ENCODE measurements at regions not wholly inside any gene's neighbourhood (a gene's known extent, or its start where the extent isn't known, plus 50 kb on each side); places are given as distances from the start of the nearest gene placed in this dataset.

- Histone ChIP-seq H3K4me3 (ENCODE audit: low read depth, low read length) (no peak overlapping the region), H3K4me2 (ENCODE audit: low read length) (no peak overlapping the region), H2AFZ (no peak overlapping the region), H3K36me3 (ENCODE audit: control insufficient read depth, insufficient read depth, low read length) (no peaks in the 10 kb centered on the region), H3K27ac (no peak overlapping the region), H3K4me1 (peaks cover 4% of the 10 kb centered on the region), H3K27me3 (ENCODE audit: control insufficient read depth, insufficient read depth, low read length) (no peaks in the 10 kb centered on the region), H3K9me3 (ENCODE audit: control insufficient read depth, low read length) (no peaks in the 10 kb centered on the region), H3K79me2 (no peaks in the 10 kb centered on the region), H3K9ac (no peak overlapping the region)
- TF ChIP-seq CTCF (IDR thresholded peaks at IDR 0.05) = no peak
Observed at GRCh38 chr2:136234261-136234660, 116.3 kb upstream of the CXCR4 start.

DNA sequence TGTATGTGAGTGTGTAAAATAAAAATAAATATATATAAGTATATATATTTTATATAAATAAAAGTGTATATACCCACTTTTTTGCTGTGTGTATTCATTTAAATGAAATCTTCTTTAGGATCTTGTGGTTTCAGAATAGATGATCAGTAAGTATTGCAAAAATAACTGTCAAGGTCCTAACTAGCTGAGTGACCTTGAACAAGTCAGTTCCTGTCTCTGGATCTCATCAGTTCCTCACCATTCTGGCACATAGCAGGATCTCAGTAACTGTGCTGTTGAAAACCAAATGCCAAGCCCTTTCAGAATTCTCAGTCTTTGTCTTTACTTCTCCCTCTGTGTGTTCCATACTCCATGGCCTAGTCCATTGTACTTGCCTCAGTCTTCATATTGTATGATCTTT is 115.3 kb upstream of the CXCR4 start:
- TF ChIP-seq CTCF (IDR thresholded peaks at IDR 0.05) = no peak
- no peak overlapping the region for H3K27ac ChIP-seq
- H3K4me3 ChIP-seq (ENCODE audit: low read depth, low read length) = no peak overlapping the region
- no peak overlapping the region for H2AFZ ChIP-seq
- no peaks in the 10 kb centered on the region for H3K4me1 ChIP-seq
- H3K9me3 ChIP-seq (ENCODE audit: control insufficient read depth, low read length) = no peaks in the 10 kb centered on the region
- no peaks in the 10 kb centered on the region for H3K27me3 ChIP-seq (ENCODE audit: control insufficient read depth, insufficient read depth, low read length)
- no peaks in the 10 kb centered on the region for H3K79me2 ChIP-seq
- no peak overlapping the region for H3K4me2 ChIP-seq (ENCODE audit: low read length)
- no peaks in the 10 kb centered on the region for H3K36me3 ChIP-seq (ENCODE audit: control insufficient read depth, insufficient read depth, low read length)
- H3K9ac ChIP-seq = no peak overlapping the region

DNA sequence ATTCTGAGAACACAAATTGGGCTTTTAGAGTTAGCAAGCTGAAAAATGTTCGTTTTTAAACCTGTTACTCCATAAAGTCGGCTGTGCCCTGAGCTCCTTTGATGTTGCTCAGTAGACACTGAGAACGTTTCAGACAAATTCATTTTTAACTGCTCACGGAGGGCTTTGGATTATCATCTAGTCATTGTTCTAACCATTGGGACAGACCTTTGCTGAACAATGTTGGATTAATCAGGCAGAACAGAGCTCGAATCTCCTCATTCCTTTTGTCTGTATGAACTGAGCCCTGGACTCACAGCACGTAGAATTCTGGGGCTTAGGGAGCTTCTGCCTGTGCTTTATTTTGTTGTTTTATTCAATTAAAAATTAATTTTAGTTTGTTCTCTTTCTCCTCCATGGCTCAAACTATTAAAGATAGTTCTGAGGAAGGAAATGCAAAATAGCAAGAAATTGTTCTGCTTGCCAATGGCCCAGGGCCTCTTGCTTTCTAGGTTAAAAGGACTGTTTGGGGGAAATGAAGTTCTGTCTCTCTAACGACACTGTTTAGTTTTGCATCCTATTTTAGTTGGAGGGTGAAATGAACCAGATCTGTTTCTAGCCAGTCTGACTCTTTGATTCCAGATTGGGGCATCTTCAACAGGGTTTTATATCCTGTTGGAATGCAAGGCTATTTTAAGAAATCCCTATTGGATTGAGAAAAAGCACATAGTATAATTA is 114.7 kb upstream of the CXCR4 start:
- Histone ChIP-seq H3K9me3 (ENCODE audit: control insufficient read depth, low read length) (no peaks in the 10 kb centered on the region), H3K27ac (no peak overlapping the region), H3K4me2 (ENCODE audit: low read length) (no peak overlapping the region), H3K9ac (no peak overlapping the region), H3K4me1 (no peaks in the 10 kb centered on the region), H3K36me3 (ENCODE audit: control insufficient read depth, insufficient read depth, low read length) (no peaks in the 10 kb centered on the region), H2AFZ (no peak overlapping the region), H3K79me2 (no peaks in the 10 kb centered on the region), H3K27me3 (ENCODE audit: control insufficient read depth, insufficient read depth, low read length) (no peaks in the 10 kb centered on the region), H3K4me3 (ENCODE audit: low read depth, low read length) (no peak overlapping the region)
- no peak for TF ChIP-seq CTCF (IDR thresholded peaks at IDR 0.05)

- H3K4me1 ChIP-seq = no peaks in the 10 kb centered on the region
- no peak for TF ChIP-seq CTCF (IDR thresholded peaks at IDR 0.05)
- no peak overlapping the region for H3K4me3 ChIP-seq (ENCODE audit: low read depth, low read length)
- no peaks in the 10 kb centered on the region for H3K9me3 ChIP-seq (ENCODE audit: control insufficient read depth, low read length)
- H3K9ac ChIP-seq = no peak overlapping the region
- no peaks in the 10 kb centered on the region for H3K27me3 ChIP-seq (ENCODE audit: control insufficient read depth, insufficient read depth, low read length)
- H3K36me3 ChIP-seq (ENCODE audit: control insufficient read depth, insufficient read depth, low read length) = no peaks in the 10 kb centered on the region
- H3K4me2 ChIP-seq (ENCODE audit: low read length) = no peak overlapping the region
- H3K27ac ChIP-seq = no peak overlapping the region
- no peak overlapping the region for H2AFZ ChIP-seq
- no peaks in the 10 kb centered on the region for H3K79me2 ChIP-seq
Observed at GRCh38 chr2:136230464-136230863, 112.5 kb upstream of the CXCR4 start.

GRCh38 chr2:136226903-136227302 is 109.0 kb upstream of the CXCR4 start:
- H3K27ac ChIP-seq = no peak overlapping the region
- H3K27me3 ChIP-seq (ENCODE audit: control insufficient read depth, insufficient read depth, low read length) = no peaks in the 10 kb centered on the region
- TF ChIP-seq CTCF (IDR thresholded peaks at IDR 0.05) = no peak
- no peaks in the 10 kb centered on the region for H3K9me3 ChIP-seq (ENCODE audit: control insufficient read depth, low read length)
- no peaks in the 10 kb centered on the region for H3K36me3 ChIP-seq (ENCODE audit: control insufficient read depth, insufficient read depth, low read length)
- no peak overlapping the region for H3K4me3 ChIP-seq (ENCODE audit: low read depth, low read length)
- H3K79me2 ChIP-seq = no peaks in the 10 kb centered on the region
- no peak overlapping the region for H2AFZ ChIP-seq
- H3K4me1 ChIP-seq = no peaks in the 10 kb centered on the region
- H3K9ac ChIP-seq = no peak overlapping the region
- no peak overlapping the region for H3K4me2 ChIP-seq (ENCODE audit: low read length)

All from parathyroid adenoma (tissue), 2 donors.